GM18517 (cell line): ENCODE measurements at regions not wholly inside any gene's neighbourhood (a gene's known extent, or its start where the extent isn't known, plus 50 kb on each side); places are given as distances from the start of the nearest gene placed in this dataset.

Experiments used
- ATAC-seq: cut with Tn5 transposase; IDR thresholded peaks from one replicate; pipeline ENCODE4 v1.9.1; 2021; ENCODE audit warnings: mild to moderate bottlenecking, moderate library complexity; ENCODE audit not compliant: unreplicated experiment

- ATAC-seq = no peak
These were observed 158.1 kb upstream of the TENM3 start for GRCh38 chr4:182085051-182085480.

GRCh38 chr4:182089326-182089725, 153.9 kb upstream of the TENM3 start:
- ATAC-seq = no peak

- ATAC-seq = no peak
These were observed 153.0 kb upstream of the TENM3 start for GRCh38 chr4:182090186-182090585.

GRCh38 chr4:182091128-182091527, 152.1 kb upstream of the TENM3 start:
- ATAC-seq = no peak

- no peak for ATAC-seq
These were observed 149.8 kb upstream of the TENM3 start for GRCh38 chr4:182093431-182093831.

- ATAC-seq = no peak
These were observed 149.3 kb upstream of the TENM3 start for GRCh38 chr4:182093935-182094334.

GRCh38 chr4:182101618-182102017, 141.6 kb upstream of the TENM3 start:
- no peak for ATAC-seq

GRCh38 chr4:182102576-182102975, 140.6 kb upstream of the TENM3 start:
- ATAC-seq = no peak

- ATAC-seq = no peak
These were observed 139.4 kb upstream of the TENM3 start for GRCh38 chr4:182103614-182104319.

- no peak for ATAC-seq
These were observed 137.8 kb upstream of the TENM3 start for GRCh38 chr4:182105416-182105815.

GRCh38 chr4:182107931-182108330, 135.3 kb upstream of the TENM3 start:
- ATAC-seq = no peak

- no peak for ATAC-seq
These were observed 131.6 kb upstream of the TENM3 start for GRCh38 chr4:182111586-182111985.

- ATAC-seq = no peak
These were observed 129.4 kb upstream of the TENM3 start for GRCh38 chr4:182113779-182114178.

- ATAC-seq = no peak
These were observed 118.8 kb upstream of the TENM3 start for GRCh38 chr4:182124359-182124758.

- ATAC-seq = no peak
These were observed 117.1 kb upstream of the TENM3 start for GRCh38 chr4:182126096-182126495.

GRCh38 chr4:182126603-182127002, 116.6 kb upstream of the TENM3 start:
- no peak for ATAC-seq

GRCh38 chr4:182133033-182133432, 110.2 kb upstream of the TENM3 start:
- ATAC-seq = no peak

- ATAC-seq = no peak
These were observed 108.9 kb upstream of the TENM3 start for GRCh38 chr4:182134261-182134660.

- no peak for ATAC-seq
These were observed 107.0 kb upstream of the TENM3 start for GRCh38 chr4:182136201-182136600.

- ATAC-seq = no peak
These were observed 105.9 kb upstream of the TENM3 start for GRCh38 chr4:182137343-182137742.

- no peak for ATAC-seq
These were observed 103.7 kb upstream of the TENM3 start for GRCh38 chr4:182139491-182139890.

GRCh38 chr4:182140547-182140946, 102.7 kb upstream of the TENM3 start:
- ATAC-seq = no peak

- no peak for ATAC-seq
These were observed 102.1 kb upstream of the TENM3 start for GRCh38 chr4:182141061-182141460.
